Caco-2 (cell line): ENCODE measurements at regions not wholly inside any gene's neighbourhood (a gene's known extent, or its start where the extent isn't known, plus 50 kb on each side); places are given as distances from the start of the nearest gene placed in this dataset.
"Not testable (repeated sequence)": the region's sequence is repeated elsewhere in the genome, so short reads cannot be mapped to it uniquely, and the experiment has no call there.

Source experiments
- BruUV-seq: library from RNA; stranded (reverse); fragments of 400-500 nt; replicated peaks from 2 replicates; lab custom pipeline; 2021; lab: Mats Ljungman, UMichigan
- CTCF ChIA-PET: fragments of 300-600 bp; sonication (Branson Sonifier 250); formaldehyde crosslinking; loops from one replicate; lab custom pipeline; 2022; ENCODE audit warnings: antibody characterized with exemption; lab: Charles Lee
- POLR2A ChIA-PET: fragments of 300-600 bp; sonication (Branson Sonifier 250); formaldehyde crosslinking; loops from one replicate; lab custom pipeline; 2022; ENCODE audit warnings: antibody characterized with exemption; lab: Charles Lee
- DNase-seq, 2 experiments: peaks; one replicate each; pipeline versions ENCODE4 v3.0.0 to v3.0.0-alpha.2; 2020 to 2022
- H3K27me3 ChIP-seq: replicated peaks from 2 replicates; pipeline ENCODE4 v1.6.0; 2011; ENCODE audit warnings: low read length; ENCODE audit not compliant: control insufficient read depth, insufficient read depth
- H3K36me3 ChIP-seq: 2 replicates; pipeline ENCODE4 v1.5.1; 2011; ENCODE audit warnings: low read length; ENCODE audit not compliant: control insufficient read depth, insufficient read depth
- H3K4me1 ChIP-seq: fragments of 250-450 bp; sonication (Bioruptor Pico); 2 replicates; pipeline ENCODE4 v1.5.1; 2020; ENCODE audit warnings: mild to moderate bottlenecking
- H3K4me3 ChIP-seq: 2 replicates; pipeline ENCODE4 v1.5.1; 2011; ENCODE audit warnings: low read depth, mild to moderate bottlenecking, control low read depth, low read length
- H3K9me3 ChIP-seq: fragments of 250-450 bp; sonication (Bioruptor Pico); 2 replicates; pipeline ENCODE4 v1.5.1; 2020; ENCODE audit warnings: mild to moderate bottlenecking, moderate library complexity
- H3K27ac Mint-ChIP-seq: one replicate; pipeline ENCODE4 v1.8.0; 2022; ENCODE audit warnings: mixed read lengths; ENCODE audit not compliant: unreplicated experiment
- H3K27me3 Mint-ChIP-seq: one replicate; pipeline ENCODE4 v1.8.0; 2022; ENCODE audit warnings: mixed read lengths; ENCODE audit not compliant: insufficient read depth, unreplicated experiment
- H3K36me3 Mint-ChIP-seq: one replicate; pipeline ENCODE4 v1.8.0; 2022; ENCODE audit warnings: mild to moderate bottlenecking, mixed read lengths; ENCODE audit not compliant: insufficient read depth, unreplicated experiment
- H3K4me1 Mint-ChIP-seq: one replicate; pipeline ENCODE4 v1.8.0; 2022; ENCODE audit warnings: low read depth, mixed read lengths; ENCODE audit not compliant: unreplicated experiment
- H3K4me3 Mint-ChIP-seq: one replicate; pipeline ENCODE4 v1.8.0; 2022; ENCODE audit warnings: mild to moderate bottlenecking, moderate library complexity, mixed read lengths; ENCODE audit not compliant: unreplicated experiment
- H3K9me3 Mint-ChIP-seq: one replicate; pipeline ENCODE4 v1.8.0; 2022; ENCODE audit warnings: mixed read lengths; ENCODE audit not compliant: unreplicated experiment
- CTCF ChIP-seq, 2 experiments: fragments of 200-600 bp in 1 of 2; IDR thresholded peaks; 1 replicate in 1 of 2; 2 replicates in 1 of 2; pipeline versions ENCODE4 v1.5.1 to v1.8.0; 2011 to 2022; ENCODE audit warnings: antibody characterized with exemption in 1 of 2, control low read depth in 1 of 2, inconsistent platforms in 1 of 2, low read depth in 1 of 2, low read length in 1 of 2, mild to moderate bottlenecking in 1 of 2, moderate library complexity in 1 of 2; ENCODE audit not compliant: insufficient read depth in 1 of 2, severe bottlenecking in 1 of 2, unreplicated experiment in 1 of 2
- intact Hi-C: fragments of 100-400 bp; cut with micrococcal nuclease; formaldehyde crosslinking; loops from one replicate; pipeline ENCODE4 v1.10.0; 2022; ENCODE audit not compliant: unreplicated experiment

GRCh38 chr6:80411486-80411885, 305.0 kb downstream of the BCKDHB start:
- no peaks in the 10 kb centered on the region for H3K4me1 Mint-ChIP-seq
- Histone ChIP-seq H3K9me3 (no peaks in the 10 kb centered on the region), H3K4me1 (no peaks in the 10 kb centered on the region), H3K27me3 (no peaks in the 10 kb centered on the region), H3K36me3 (no peaks in the 10 kb centered on the region), H3K4me3 (no peak overlapping the region)
- no peak for DNase-seq
- H3K9me3 Mint-ChIP-seq = peaks cover 31% of the 10 kb centered on the region
- ChIA-PET CTCF (no interaction called here), POLR2A (no interaction called here)
- H3K36me3 Mint-ChIP-seq = no peaks in the 10 kb centered on the region
- H3K4me3 Mint-ChIP-seq = no peak overlapping the region
- BruUV-seq = no TSS peak
- no peak for TF ChIP-seq CTCF (IDR thresholded peaks at IDR 0.05; ENCODE audit: insufficient read depth in 1 of 2, low read depth in 1 of 2, low read length in 1 of 2, severe bottlenecking in 1 of 2, unreplicated experiment in 1 of 2)
- H3K27ac Mint-ChIP-seq = no peak overlapping the region
- intact Hi-C loops = no loop called here
- no peaks in the 10 kb centered on the region for H3K27me3 Mint-ChIP-seq

- DNase-seq, CTCF ChIA-PET, POLR2A ChIA-PET, H3K27me3 ChIP-seq, H3K27ac Mint-ChIP-seq, H3K4me1 ChIP-seq, H3K4me3 ChIP-seq, intact Hi-C loops, BruUV-seq, H3K36me3 Mint-ChIP-seq, H3K9me3 ChIP-seq, H3K36me3 ChIP-seq, H3K4me3 Mint-ChIP-seq, H3K27me3 Mint-ChIP-seq, H3K4me1 Mint-ChIP-seq: not testable (repeated sequence)
- H3K9me3 Mint-ChIP-seq = peaks cover 21% of the 10 kb centered on the region
Observed at GRCh38 chr6:80407976-80408375, 301.5 kb downstream of the BCKDHB start.

GRCh38 chr6:80404889-80405288, 298.4 kb downstream of the BCKDHB start:
- intact Hi-C loops = no loop called here
- Histone ChIP-seq H3K4me3 (no peak overlapping the region), H3K27me3 (no peaks in the 10 kb centered on the region), H3K4me1 (no peaks in the 10 kb centered on the region), H3K9me3 (no peaks in the 10 kb centered on the region), H3K36me3 (no peaks in the 10 kb centered on the region)
- Mint-ChIP-seq H3K4me3 (no peak overlapping the region), H3K4me1 (peaks cover 5% of the 10 kb centered on the region), H3K27me3 (no peaks in the 10 kb centered on the region), H3K27ac (no peak overlapping the region), H3K36me3 (no peaks in the 10 kb centered on the region), H3K9me3 (peaks cover 25% of the 10 kb centered on the region)
- DNase-seq = no peak
- POLR2A ChIA-PET = no interaction called here
- TF ChIP-seq CTCF (IDR thresholded peaks at IDR 0.05; ENCODE audit: insufficient read depth in 1 of 2, low read depth in 1 of 2, low read length in 1 of 2, severe bottlenecking in 1 of 2, unreplicated experiment in 1 of 2) = no peak
- BruUV-seq = no TSS peak
- CTCF ChIA-PET = no interaction called here

GRCh38 chr6:80403365-80403764, 296.9 kb downstream of the BCKDHB start:
- intact Hi-C loops = no loop called here
- Histone ChIP-seq H3K36me3 (no peaks in the 10 kb centered on the region), H3K27me3 (no peaks in the 10 kb centered on the region), H3K4me1 (no peaks in the 10 kb centered on the region), H3K9me3 (no peaks in the 10 kb centered on the region), H3K4me3 (no peak overlapping the region)
- Mint-ChIP-seq H3K4me1 (peaks cover 5% of the 10 kb centered on the region), H3K9me3 (peaks cover 20% of the 10 kb centered on the region), H3K27ac (no peak overlapping the region), H3K36me3 (no peaks in the 10 kb centered on the region), H3K4me3 (no peak overlapping the region), H3K27me3 (no peaks in the 10 kb centered on the region)
- no peak for TF ChIP-seq CTCF (IDR thresholded peaks at IDR 0.05; ENCODE audit: insufficient read depth in 1 of 2, low read depth in 1 of 2, low read length in 1 of 2, severe bottlenecking in 1 of 2, unreplicated experiment in 1 of 2)
- no TSS peak for BruUV-seq
- DNase-seq = no peak
- CTCF ChIA-PET = no interaction called here
- POLR2A ChIA-PET = no interaction called here
